SK-N-SH treated with all-trans-retinoic acid at 6 μM for 48 hours (cell line): ENCODE measurements at regions not wholly inside any gene's neighbourhood (a gene's known extent, or its start where the extent isn't known, plus 50 kb on each side); places are given as distances from the start of the nearest gene placed in this dataset.

Source experiments
- ATAC-seq: fragments of 200-7000 bp; cut with Tn5 transposase; 3 replicates; pipeline ENCODE4 v1.9.1; 2020; ENCODE audit warnings: mild to moderate bottlenecking, moderate library complexity
- ARNTL ChIP-seq: fragments of 450-650 bp; formaldehyde crosslinking; IDR thresholded peaks from 2 replicates; pipeline ENCODE4 v1.5.0; 2020; ENCODE audit warnings: low read depth, mild to moderate bottlenecking, moderate library complexity, borderline replicate concordance
- BACH2 ChIP-seq: fragments of 250-450 bp; sonication (Bioruptor Pico); IDR thresholded peaks from 2 replicates; pipeline ENCODE4 v1.9.0; 2021; ENCODE audit warnings: mild to moderate bottlenecking, borderline replicate concordance
- CSDC2 ChIP-seq: fragments of 250-450 bp; sonication (Bioruptor Pico); IDR thresholded peaks from 2 replicates; pipeline ENCODE4 v1.5.0; 2020; ENCODE audit warnings: mild to moderate bottlenecking, moderate library complexity
- ESRRG ChIP-seq: fragments of 250-450 bp; sonication (Bioruptor Pico); IDR thresholded peaks from 2 replicates; pipeline ENCODE4 v1.6.1; 2021; ENCODE audit warnings: mild to moderate bottlenecking
- GLIS3 ChIP-seq: fragments of 250-450 bp; sonication (Bioruptor Pico); IDR thresholded peaks from 2 replicates; pipeline ENCODE4 v1.5.0; 2020; ENCODE audit warnings: mild to moderate bottlenecking, moderate library complexity
- ISL1 ChIP-seq: fragments of 250-450 bp; sonication (Bioruptor Pico); IDR thresholded peaks from 2 replicates; pipeline ENCODE4 v2.1.2; 2022; ENCODE audit warnings: mild to moderate bottlenecking, moderate library complexity
- OSR1 ChIP-seq: fragments of 250-450 bp; sonication (Bioruptor Pico); IDR thresholded peaks from 2 replicates; pipeline ENCODE4 v1.8.0; 2022; ENCODE audit warnings: moderate library complexity, mild to moderate bottlenecking, inconsistent platforms
- PPARA ChIP-seq: fragments of 250-450 bp; sonication (Bioruptor Pico); IDR thresholded peaks from 2 replicates; pipeline ENCODE4 v1.5.0; 2020; ENCODE audit warnings: mild to moderate bottlenecking, borderline replicate concordance
- RARB ChIP-seq: fragments of 250-450 bp; sonication (Bioruptor Pico); IDR thresholded peaks from 2 replicates; pipeline ENCODE4 v1.8.0; 2021; ENCODE audit warnings: mild to moderate bottlenecking, moderate library complexity
- SNAI2 ChIP-seq: fragments of 250-450 bp; sonication (Bioruptor Pico); IDR thresholded peaks from 2 replicates; pipeline ENCODE4 v1.5.0; 2020; ENCODE audit warnings: mild to moderate bottlenecking, moderate library complexity
- TCF4 ChIP-seq: fragments of 250-450 bp; sonication (Bioruptor Pico); IDR thresholded peaks from 2 replicates; pipeline ENCODE4 v1.8.0; 2021; ENCODE audit warnings: mild to moderate bottlenecking, moderate library complexity, borderline replicate concordance
- TOX ChIP-seq: fragments of 250-450 bp; sonication (Bioruptor Pico); IDR thresholded peaks from 2 replicates; pipeline ENCODE4 v1.8.0; 2021; ENCODE audit warnings: mild to moderate bottlenecking, moderate library complexity, borderline replicate concordance
- ZFP3 ChIP-seq: fragments of 250-450 bp; sonication (Bioruptor Pico); IDR thresholded peaks from 2 replicates; pipeline ENCODE4 v1.5.0; 2020; ENCODE audit warnings: mild to moderate bottlenecking, moderate library complexity
- ZFP30 ChIP-seq: fragments of 450-650 bp; formaldehyde crosslinking; IDR thresholded peaks from 2 replicates; pipeline ENCODE4 v1.5.0; 2022; ENCODE audit warnings: mild to moderate bottlenecking, moderate library complexity
- ZNF565 ChIP-seq: fragments of 450-650 bp; formaldehyde crosslinking; conservative IDR thresholded peaks from 2 replicates; pipeline ENCODE4 v1.5.0; 2020; ENCODE audit warnings: low read depth, mild to moderate bottlenecking, moderate library complexity
- ZNF70 ChIP-seq: fragments of 450-650 bp; formaldehyde crosslinking; IDR thresholded peaks from 2 replicates; pipeline ENCODE4 v1.5.0; 2020; ENCODE audit warnings: mild to moderate bottlenecking, moderate library complexity
- ZNF8 ChIP-seq: fragments of 450-650 bp; formaldehyde crosslinking; IDR thresholded peaks from 2 replicates; pipeline ENCODE4 v1.5.0; 2020; ENCODE audit warnings: mild to moderate bottlenecking, moderate library complexity
- TF ChIP-seq, protein P1 (sequence below): fragments of 250-450 bp; sonication (Bioruptor Pico); IDR thresholded peaks from 2 replicates; pipeline ENCODE4 v1.5.1; 2021; ENCODE audit warnings: mild to moderate bottlenecking, moderate library complexity
- TF ChIP-seq, protein P2 (sequence below): fragments of 250-450 bp; sonication (Bioruptor Pico); IDR thresholded peaks from 2 replicates; pipeline ENCODE4 v1.8.0; 2021; ENCODE audit warnings: low read depth, mild to moderate bottlenecking, moderate library complexity, borderline replicate concordance
- TF ChIP-seq, protein P3 (sequence below): fragments of 250-450 bp; sonication (Bioruptor Pico); IDR thresholded peaks from 2 replicates; pipeline ENCODE4 v1.5.0; 2020; ENCODE audit warnings: mild to moderate bottlenecking, moderate library complexity

DNA sequence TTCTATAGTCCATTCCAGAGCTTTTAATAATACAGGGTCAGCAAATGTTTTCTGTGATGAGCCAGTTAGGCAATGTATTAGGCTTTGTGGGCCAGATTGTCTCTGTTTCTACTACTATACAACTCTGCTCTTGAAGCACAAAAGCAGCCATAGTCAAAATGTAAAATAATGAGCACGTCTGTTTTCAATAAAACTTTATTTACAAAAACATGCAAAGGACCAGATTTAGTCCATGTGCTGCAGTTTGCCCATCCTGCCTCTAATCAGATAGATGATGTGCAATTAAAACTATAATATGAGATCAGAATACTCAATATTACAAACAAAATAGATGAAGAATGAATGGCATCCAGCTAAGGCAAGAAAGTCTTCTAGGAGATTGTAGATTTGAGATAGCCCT is 127.8 kb upstream of the FRMPD4 start:
- no peak for ATAC-seq
- no peak for TF ChIP-seq OSR1 (CRISPR knock-in tag)
- no peak for TF ChIP-seq ISL1 (CRISPR knock-in tag)
- no peak for TF ChIP-seq ZNF8
- no peak for TF ChIP-seq ESRRG (CRISPR knock-in tag)
- TF ChIP-seq ZFP3 = no peak
- no peak for TF ChIP-seq TCF4 (CRISPR knock-in tag)
- TF ChIP-seq ARNTL (CRISPR knock-in tag) = no peak
- TF ChIP-seq, protein P1, sequence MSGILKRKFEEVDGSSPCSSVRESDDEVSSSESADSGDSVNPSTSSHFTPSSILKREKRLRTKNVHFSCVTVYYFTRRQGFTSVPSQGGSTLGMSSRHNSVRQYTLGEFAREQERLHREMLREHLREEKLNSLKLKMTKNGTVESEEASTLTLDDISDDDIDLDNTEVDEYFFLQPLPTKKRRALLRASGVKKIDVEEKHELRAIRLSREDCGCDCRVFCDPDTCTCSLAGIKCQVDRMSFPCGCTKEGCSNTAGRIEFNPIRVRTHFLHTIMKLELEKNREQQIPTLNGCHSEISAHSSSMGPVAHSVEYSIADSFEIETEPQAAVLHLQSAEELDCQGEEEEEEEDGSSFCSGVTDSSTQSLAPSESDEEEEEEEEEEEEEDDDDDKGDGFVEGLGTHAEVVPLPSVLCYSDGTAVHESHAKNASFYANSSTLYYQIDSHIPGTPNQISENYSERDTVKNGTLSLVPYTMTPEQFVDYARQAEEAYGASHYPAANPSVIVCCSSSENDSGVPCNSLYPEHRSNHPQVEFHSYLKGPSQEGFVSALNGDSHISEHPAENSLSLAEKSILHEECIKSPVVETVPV (CRISPR knock-in tag) = no peak
- TF ChIP-seq SNAI2 (CRISPR knock-in tag) = no peak
- TF ChIP-seq RARB (CRISPR knock-in tag) = no peak
- TF ChIP-seq TOX (CRISPR knock-in tag) = no peak

DNA sequence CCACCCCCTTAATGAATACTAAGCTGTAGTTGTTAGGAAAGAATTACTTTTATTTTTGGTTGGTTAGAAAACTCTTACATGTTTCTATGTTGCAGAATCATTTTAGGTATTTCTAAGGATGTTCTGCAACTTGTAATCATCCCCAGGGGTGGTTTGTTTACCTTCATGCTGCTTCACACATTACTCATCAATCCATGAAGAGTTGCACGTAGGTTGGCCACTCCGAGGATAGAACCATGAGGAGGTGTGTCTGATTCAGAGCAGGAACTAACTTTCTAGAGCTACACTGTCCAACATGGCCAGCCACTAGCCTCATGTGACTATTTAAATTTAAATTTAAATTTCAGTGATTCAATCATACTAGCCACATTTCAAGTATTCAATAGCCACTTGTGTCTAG is 127.2 kb upstream of the FRMPD4 start:
- TF ChIP-seq ZFP3 (no peak), ARNTL (CRISPR knock-in tag) (no peak), RARB (CRISPR knock-in tag) (no peak), CSDC2 (CRISPR knock-in tag) (no peak), TCF4 (CRISPR knock-in tag) (no peak), ZNF565 (no peak), ISL1 (CRISPR knock-in tag) (no peak), ZNF70 (CRISPR knock-in tag) (no peak)
- TF ChIP-seq, protein P2, sequence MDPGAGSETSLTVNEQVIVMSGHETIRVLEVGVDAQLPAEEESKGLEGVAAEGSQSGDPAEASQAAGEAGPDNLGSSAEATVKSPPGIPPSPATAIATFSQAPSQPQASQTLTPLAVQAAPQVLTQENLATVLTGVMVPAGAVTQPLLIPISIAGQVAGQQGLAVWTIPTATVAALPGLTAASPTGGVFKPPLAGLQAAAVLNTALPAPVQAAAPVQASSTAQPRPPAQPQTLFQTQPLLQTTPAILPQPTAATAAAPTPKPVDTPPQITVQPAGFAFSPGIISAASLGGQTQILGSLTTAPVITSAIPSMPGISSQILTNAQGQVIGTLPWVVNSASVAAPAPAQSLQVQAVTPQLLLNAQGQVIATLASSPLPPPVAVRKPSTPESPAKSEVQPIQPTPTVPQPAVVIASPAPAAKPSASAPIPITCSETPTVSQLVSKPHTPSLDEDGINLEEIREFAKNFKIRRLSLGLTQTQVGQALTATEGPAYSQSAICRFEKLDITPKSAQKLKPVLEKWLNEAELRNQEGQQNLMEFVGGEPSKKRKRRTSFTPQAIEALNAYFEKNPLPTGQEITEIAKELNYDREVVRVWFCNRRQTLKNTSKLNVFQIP (CRISPR knock-in tag) = no peak
- no peak for ATAC-seq

DNA sequence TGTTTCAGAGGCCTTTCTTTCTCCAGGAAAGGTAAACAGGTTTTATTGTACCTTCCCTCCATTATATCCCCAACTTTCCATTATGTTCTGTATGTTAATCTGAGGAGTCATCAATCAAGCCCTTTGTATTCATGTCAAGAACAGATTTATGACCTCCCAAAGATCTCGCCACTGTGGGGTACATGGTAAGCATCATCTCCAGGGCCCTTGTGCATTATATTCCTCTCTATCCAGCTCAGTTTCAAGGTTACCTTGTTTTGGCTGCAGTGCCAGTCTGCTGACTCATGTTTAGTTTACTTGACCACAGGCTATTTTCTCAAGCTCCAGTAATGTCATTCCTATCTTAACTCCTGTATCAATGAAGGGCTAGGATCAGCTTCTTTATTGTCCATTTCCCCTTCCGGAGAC is 125.1 kb upstream of the FRMPD4 start:
- ATAC-seq = peak; percentile 70
- TF ChIP-seq ZNF565 (no peak), BACH2 (CRISPR knock-in tag) (no peak), ZNF8 (no peak), TOX (CRISPR knock-in tag) (no peak), ZFP3 (no peak), CSDC2 (CRISPR knock-in tag) (no peak), GLIS3 (CRISPR knock-in tag) (no peak), ZNF70 (CRISPR knock-in tag) (no peak), OSR1 (CRISPR knock-in tag) (no peak), ISL1 (CRISPR knock-in tag) (no peak), PPARA (no peak), SNAI2 (CRISPR knock-in tag) (no peak), ZFP30 (CRISPR knock-in tag) (no peak)
- TF ChIP-seq, protein P1 (CRISPR knock-in tag) = no peak
- TF ChIP-seq, protein P2 (CRISPR knock-in tag) = no peak

DNA sequence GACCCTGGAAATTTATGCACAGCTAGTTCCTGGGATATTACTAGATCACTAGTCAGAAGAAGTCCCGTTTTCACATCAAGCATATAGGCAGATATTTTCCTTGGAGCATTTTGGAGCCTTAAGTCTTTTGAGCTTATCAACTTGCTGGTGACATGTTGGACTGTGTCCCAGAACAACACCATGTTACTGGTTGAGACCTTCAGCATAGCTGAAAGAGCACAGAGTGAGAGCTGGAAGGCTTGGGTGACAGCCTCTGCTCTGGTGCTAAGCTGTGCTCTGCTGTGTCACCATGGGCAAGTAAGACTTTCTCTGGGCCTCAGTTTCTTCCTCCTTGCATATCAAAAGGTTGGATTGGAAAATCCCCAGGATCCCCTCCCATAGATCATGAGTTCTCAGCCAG is 116.6 kb upstream of the FRMPD4 start:
- ATAC-seq = no peak
- TF ChIP-seq PPARA (no peak), CSDC2 (CRISPR knock-in tag) (no peak), ZFP3 (no peak), ESRRG (CRISPR knock-in tag) (no peak), TOX (CRISPR knock-in tag) (no peak), ZFP30 (CRISPR knock-in tag) (no peak), ARNTL (CRISPR knock-in tag) (no peak), ZNF565 (no peak), ZNF8 (no peak)
- TF ChIP-seq, protein P3, sequence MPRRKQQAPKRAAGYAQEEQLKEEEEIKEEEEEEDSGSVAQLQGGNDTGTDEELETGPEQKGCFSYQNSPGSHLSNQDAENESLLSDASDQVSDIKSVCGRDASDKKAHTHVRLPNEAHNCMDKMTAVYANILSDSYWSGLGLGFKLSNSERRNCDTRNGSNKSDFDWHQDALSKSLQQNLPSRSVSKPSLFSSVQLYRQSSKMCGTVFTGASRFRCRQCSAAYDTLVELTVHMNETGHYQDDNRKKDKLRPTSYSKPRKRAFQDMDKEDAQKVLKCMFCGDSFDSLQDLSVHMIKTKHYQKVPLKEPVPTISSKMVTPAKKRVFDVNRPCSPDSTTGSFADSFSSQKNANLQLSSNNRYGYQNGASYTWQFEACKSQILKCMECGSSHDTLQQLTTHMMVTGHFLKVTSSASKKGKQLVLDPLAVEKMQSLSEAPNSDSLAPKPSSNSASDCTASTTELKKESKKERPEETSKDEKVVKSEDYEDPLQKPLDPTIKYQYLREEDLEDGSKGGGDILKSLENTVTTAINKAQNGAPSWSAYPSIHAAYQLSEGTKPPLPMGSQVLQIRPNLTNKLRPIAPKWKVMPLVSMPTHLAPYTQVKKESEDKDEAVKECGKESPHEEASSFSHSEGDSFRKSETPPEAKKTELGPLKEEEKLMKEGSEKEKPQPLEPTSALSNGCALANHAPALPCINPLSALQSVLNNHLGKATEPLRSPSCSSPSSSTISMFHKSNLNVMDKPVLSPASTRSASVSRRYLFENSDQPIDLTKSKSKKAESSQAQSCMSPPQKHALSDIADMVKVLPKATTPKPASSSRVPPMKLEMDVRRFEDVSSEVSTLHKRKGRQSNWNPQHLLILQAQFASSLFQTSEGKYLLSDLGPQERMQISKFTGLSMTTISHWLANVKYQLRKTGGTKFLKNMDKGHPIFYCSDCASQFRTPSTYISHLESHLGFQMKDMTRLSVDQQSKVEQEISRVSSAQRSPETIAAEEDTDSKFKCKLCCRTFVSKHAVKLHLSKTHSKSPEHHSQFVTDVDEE (CRISPR knock-in tag) = no peak
